GM18498 (cell line): ENCODE measurements at regions not wholly inside any gene's neighbourhood (a gene's known extent, or its start where the extent isn't known, plus 50 kb on each side); places are given as distances from the start of the nearest gene placed in this dataset.

ENCODE experiments used
- ATAC-seq: cut with Tn5 transposase; IDR thresholded peaks from one replicate; pipeline ENCODE4 v1.9.1; 2021; ENCODE audit warnings: mild to moderate bottlenecking, moderate library complexity; ENCODE audit not compliant: unreplicated experiment

DNA sequence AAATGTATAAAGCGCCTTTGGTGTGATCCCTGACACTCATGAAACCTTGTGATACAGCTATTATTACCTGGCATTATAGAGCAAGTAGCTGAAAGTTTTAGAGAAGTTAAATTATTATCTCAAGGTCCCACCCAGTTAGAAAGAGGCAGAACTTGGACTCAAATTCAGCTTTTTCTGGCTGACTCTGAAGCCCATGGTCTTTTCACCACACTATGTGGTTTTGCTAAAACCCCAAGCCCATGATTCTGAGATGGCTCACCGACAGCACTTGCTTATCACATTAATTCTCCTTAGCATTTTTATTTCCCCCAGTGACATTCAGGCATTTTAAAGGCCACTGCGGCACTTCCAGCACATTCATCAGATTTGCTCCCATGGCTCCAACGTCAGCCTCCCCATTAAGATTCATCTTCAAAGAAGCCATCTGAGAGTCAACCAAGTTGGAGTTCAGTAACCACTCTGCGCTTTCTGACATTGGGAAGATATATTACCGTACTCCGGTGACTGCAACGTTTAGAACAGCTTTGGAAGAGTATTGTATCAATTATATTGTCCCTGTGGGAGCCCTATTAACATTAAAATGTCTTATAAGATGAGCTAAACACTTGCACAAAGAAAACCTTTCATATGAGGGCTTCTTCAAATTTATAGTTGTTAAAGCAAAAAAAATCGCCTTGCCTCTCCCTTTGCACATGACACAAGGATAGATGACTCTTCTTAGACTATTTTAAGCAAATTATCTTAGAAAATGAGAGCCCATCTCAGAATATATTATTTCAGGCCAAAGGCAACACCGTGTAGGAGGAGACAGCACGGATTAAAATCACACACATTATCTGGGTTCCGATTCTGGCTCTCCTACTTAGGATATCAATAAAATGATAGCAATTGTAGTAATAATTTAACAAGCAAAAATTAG, 638.1 kb downstream of the ACTL7B start:
- no peak for ATAC-seq

DNA sequence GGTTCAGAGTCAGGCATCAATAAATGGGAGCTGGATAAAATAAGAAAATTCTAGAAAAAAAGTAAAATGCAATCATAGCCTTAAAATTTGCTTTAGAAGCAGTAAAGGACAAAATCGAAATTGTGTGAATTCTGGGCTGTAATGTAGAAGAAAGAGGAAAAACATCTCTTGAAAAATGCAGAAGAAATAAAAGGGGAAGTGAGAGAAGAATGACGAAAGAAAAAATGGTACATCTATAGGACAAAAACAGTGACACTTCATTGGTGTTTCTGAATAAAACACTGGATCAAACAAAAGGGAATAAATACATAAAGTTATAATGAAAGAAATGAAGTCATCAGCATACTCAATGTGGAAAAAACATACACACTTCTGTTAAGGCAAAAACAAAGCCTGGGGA, 642.3 kb downstream of the ACTL7B start:
- ATAC-seq: no peak

DNA sequence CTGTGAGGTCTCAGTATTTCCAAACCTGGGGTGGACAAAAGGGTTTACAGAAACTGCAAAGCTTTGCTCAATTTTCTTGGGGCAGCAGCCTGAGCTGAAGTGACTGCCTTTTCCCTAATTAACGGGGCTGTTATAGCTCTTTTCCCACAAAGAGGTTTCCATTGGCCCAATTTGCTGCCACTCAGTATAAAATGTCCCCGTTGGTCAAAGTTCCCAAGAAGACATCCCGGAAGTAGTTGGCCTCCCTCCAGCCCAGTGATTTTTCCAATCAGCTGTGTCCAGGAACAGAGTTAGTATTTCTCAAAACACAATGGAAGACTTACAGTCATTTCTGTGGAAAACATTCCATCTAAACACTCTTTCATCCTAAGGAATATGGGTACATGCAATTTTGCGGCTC, 643.6 kb downstream of the ACTL7B start:
- ATAC-seq: no peak

DNA sequence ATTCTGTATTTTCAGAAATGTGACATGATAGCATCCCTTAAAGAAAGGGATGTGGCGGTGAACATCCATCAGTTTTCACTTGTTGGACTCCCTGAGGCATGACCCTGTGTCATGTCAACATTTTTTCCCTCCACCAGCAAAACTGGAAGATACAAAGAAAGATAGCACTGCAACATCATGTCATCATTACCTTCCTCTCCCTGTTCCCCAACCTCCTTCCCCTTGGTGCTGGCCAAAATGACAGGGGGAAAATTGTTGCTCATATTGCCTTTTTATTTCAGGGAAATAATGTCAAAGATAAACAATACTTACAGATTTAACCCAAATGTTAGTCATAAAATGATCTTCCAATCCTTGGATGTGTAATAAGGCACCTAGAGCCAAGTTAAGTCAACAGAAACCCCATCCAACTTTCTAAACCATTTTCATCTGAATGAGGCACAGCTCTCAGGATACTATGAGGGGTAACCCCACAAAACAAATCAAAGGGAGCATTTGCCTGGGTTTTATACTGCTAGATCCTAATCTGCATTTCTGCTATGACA, 644.3 kb downstream of the ACTL7B start:
- ATAC-seq: no peak

DNA sequence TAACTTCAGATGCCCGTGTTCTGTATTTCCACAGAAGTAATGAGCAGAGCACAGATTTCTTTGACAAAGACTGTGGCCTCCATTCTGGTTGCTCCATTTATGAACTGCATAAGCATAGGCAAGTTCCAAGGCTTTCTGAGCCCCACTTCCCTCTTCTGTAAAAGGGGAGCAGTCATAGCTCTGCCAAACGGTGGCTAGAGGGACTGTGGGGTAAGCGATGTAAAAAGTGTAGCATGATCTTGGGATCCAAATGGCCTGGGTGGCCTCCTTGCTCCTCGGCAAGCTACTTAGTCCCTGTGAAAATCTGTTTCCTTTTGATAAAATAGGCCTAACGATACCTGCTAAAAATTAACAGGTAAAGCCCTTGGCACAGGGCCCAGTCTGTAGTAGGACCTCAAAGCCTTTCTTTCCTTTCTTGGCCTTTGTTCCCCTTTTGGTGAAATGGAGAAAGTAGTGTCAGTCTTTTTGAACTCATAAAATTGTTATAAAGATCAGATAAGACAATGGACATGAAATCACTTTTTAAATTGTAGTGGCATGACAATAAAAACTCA, 646.6 kb downstream of the ACTL7B start:
- ATAC-seq: no peak

DNA sequence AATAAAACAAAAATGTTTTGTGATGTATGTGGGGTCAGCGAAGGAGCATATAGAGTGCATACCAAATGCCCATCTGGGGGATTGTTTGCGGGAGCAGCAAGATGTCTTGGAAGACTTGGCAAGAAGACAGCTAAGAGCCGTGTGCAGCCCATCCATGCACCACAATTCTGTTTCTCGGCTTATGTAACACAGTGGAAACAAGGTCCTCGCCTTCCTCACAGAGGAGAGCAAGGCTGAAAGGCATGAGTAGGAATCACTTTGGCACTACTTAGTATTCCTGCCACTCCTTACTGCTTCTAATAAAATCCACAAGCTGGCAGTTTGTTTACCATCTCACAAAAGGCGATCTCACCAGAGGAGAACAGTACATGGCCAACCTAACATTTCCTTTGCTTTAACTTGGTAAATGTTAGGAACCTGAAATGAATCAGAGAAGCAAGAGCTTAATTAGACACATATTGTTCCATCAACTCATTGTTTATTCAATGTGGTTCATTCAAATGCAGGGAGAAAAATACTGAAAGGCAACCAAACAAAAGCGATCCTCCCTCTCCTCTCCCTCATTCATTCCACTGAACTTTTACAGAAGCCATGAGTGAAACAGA, 648.1 kb downstream of the ACTL7B start:
- no peak for ATAC-seq

DNA sequence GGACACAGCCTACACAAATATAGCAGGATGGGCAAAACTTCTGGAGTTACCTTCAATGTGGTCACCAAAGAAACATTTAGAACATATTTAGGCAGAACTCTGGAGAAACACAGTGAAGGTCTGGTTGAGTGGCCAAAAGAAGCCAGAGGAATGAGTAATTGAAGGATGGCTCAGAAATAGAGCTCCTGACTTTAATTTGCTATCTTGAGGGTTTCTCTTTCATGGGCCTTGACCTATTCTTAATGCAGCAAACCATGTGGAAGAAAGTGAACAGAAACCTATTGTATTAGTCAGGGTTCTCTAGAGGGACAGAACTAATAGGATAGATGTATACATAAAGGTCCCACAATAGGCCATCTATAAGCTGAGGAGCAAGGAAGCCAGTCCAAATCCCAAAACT, 650.5 kb downstream of the ACTL7B start:
- ATAC-seq: no peak

DNA sequence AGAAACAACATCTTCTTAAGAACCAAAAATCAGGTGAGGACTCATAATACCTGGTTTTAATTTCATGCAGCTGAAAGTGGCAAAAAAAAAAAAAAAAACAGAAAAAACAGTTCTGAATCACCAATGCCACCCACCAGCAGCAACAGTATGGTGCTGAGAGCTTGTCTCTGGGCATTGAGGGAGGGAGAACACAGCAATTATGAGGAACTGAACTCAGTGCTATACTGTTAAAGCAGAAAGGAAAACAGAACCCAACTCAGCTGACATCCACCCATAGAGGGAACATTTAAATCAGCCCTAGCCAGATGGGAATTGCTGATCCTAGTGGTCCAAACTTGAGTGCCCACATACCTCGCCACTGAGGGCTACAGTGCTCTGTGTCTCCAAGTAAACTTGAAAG, 657.9 kb downstream of the ACTL7B start:
- ATAC-seq: no peak

DNA sequence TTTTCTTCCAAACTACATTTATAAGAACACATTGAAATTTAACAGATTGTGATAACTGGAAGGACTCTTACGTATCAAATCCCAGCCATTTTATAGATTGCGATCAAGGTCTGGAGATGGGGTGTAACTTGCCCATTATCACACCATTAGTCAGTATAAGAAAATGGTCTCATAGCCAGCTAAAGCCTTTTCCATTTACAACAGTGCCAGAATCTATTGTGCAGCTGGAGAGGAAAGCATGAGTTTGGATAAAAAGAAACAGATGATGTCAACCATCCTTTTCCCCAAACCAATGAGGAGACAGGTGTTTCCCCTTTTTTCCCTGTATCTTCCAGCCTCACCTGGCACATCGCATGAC, 658.8 kb downstream of the ACTL7B start:
- no peak for ATAC-seq

DNA sequence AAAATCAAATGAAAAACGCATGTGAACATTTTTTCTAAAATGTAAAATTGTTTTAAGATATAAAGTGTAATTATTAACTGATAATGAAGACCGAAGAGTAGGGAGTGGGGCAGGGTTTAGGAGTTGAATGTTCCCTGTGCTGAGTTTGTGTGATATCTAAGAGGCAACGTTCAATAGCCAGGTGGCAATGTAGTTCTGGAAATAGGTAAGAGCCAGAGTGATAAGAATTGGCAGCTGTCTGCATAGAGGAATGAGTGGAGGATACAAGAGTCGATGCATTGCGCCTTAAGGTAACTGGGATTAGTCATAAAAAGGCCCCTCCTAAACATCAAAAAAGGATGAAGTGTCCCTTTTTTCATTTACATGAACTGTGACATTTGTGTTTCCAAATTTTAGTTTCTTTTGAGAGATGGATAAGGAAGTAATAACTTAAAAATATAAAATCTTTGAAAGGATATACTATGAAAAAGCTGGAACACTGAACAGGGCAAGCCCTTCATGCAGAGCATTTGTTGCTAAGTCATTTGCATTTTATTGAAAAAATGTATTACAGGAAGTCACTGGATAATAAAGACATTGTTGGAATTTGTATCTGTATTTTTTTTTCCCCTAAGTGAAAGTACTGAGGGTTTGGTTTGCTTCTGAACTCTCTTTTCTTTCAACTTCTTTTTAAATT, 659.3 kb downstream of the ACTL7B start:
- no peak for ATAC-seq

DNA sequence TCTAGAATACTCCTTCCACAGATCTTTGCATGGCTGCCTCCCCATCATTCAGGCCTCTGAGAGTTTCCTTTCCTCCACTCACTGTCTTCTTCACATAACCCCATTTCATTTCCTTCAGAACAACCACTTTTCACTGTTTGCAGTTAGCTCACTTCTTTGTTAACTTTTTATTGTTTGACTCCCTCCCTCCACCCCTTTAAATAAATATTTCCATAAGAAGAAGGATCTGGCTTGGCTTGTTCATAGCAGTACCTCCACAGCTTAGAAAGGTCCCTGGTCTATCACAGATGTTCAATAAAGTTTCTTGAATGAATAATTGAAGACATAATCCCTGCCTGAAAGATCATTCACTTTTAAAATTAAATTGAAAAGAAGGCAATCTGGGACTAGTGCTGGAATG, 661.6 kb downstream of the ACTL7B start:
- no peak for ATAC-seq

DNA sequence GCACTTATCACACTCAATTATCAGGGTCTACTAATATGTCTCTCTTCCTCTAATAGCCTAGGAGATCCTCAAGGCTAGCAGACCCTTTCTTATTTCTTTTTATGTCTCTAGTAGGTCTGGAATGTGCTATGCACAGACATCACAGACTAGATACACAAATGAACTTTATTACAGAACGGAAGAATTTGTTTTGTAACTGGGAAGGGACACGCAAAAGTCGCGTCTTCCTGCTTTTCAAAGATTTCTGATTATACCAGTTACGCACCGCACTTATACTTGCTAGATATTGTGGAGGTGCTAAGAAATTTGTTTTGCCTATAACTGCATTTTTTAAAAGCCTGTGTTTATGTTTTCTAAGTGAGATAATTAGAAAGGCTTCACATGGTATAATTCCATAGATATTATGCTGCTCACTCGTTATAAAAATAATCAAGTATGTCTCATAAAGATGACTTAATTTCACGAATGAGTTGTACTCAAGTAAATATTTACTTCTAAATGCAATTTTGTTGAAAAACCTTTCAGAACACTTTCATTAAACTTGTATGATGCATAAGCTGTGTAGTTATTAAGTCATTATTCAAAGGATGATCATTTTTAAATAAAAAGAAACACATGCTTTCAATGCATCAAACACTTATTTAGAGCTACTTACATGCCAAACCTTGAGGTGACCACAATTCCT, 662.6 kb downstream of the ACTL7B start:
- no peak for ATAC-seq

DNA sequence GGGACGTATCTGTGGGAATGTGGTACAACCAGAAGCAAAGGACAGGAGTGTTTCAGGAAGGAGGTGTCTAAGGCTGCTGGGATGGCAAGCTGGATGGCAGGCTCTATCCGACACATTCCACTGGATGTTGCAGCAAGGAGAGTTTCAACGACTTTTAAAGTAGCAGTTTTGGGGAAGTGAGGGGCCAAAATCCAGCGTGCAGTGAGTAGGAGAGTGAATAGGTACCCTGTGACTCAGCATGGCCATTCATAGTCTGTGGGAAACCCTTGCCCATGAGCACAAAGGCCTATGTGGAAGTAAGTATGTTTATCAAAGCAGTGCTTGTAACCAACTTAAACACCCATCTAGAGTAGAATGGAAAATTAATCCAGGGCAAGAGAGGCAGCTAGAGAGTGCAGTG, 664.7 kb downstream of the ACTL7B start:
- no peak for ATAC-seq

DNA sequence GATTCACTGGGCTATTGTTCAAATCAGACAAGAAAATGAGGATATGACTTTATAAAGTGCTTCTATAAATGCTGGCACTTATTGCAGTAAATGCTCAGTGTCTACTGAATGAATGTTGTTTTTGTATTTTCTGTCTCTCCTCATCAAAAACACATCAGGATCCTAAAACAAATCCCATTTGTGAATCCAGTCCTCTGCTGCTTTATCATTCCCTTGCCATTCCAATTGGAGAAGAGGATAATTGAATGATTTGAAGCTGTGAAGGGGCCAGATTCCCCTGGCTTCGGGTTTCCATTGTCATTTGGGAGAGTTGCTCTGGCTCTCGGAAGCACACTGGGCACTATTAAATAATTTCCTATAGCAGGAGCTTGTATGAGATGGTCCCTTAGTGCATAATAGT, 666.8 kb downstream of the ACTL7B start:
- ATAC-seq: no peak

DNA sequence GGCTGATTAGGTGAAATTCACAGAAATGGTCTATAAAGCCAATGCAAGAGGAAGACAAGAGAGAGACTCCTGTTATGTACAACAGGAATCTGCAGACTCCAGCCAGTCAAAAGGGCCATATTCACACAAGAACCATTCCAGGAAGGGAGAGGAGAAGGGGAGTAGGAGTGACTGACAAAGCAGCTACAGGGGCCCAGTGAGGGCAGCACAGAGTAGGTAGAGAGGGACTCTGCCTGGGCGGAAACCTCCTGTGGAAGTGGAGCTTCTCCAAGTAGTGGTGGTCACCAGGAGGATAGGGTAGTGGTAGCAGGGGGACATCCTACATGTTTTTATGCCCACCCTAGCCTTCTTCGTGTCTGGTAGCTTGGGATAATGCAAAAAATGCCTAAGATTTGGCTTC, 667.3 kb downstream of the ACTL7B start:
- no peak for ATAC-seq

DNA sequence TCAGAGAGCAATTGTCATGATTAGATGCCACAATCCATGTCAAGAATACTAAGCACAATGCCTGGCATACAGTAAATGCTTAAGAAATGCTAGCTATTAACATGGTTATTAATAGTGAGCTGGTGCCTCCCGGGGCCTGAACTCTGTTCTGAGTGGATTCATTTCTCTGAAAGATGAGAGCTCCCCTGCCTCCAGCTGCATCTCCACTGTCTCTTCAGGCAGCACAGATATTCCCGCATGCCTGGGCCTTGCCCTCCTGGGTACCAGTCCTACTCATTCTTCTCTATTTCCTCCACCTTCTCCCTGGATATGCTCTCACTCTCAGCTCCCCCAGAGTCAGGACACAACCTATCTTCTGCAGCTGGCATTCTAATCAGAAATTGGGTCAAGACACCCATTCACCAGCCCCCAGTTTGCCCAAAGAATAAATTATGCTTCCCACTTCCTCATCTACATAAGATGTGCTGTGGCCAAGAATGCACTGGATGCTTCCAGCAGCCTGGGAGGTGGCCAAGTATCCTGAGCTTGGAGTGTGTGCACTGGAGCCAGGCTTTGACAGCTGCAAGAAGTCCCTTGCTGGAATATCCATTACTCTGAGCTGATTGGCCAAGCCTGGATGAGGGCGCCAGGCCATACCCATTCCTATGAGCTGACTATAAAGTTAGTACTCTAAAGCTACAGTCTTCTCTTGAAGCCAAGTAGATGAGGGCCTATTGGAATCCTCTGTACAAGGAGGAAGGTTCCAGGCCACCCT, 669.0 kb downstream of the ACTL7B start:
- no peak for ATAC-seq

DNA sequence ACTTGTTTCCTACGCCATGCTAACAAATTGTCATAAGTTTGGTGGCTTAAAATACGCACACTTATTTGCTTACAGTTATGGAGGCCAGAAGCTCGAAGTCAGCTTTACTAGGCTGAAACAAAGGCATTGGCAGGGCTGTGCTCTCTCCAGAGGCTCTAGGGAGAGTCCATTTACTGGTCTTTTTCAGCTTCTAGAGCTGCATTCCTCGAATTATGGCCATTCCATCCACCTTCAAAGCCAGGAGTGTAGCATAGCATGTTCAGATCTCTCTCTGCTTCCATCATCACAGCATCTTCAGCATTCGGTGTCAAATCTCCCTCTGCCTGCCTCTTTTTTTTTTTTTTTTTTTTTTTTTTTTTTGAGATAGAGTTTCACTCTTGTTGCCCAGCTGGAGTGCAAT, 670.2 kb downstream of the ACTL7B start:
- ATAC-seq: no peak

DNA sequence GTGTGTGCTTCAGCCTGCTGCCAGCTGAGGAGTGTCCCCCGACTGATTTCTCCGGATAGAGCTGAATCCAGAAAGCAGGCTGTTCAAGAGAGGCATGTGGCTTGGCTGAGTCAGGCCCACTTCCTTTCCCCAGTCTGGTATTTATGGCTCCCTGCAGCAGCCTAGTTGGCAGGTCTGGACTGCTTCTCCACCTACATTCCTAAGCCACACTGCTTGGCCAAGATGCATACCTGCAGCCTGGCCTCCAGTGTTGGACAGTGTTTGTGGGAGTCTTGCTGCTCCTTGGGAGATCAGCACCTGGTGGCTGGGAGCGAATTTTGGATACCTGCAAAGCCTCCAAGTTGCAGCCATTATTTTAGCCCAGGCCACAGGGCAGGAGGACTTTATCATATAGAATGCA, 670.8 kb downstream of the ACTL7B start:
- no peak for ATAC-seq

DNA sequence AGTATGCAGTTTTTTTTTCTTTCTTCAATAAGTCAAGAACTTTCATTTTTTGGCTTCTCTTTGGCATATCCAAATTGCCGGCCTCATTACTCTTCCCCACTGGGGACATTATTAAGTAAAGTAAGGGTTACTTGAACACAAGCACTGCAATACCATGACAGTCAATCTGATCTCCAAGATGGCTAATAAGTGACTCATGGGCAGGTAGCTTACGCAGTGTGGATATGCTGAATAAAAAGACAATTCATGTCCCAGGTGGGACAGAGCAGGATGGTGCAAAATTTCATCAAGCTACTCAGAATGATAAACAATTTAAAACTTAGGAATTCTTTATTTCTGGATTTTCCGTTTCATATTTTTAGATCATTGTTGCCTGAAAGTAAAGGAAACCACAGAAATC, 671.8 kb downstream of the ACTL7B start:
- no peak for ATAC-seq

DNA sequence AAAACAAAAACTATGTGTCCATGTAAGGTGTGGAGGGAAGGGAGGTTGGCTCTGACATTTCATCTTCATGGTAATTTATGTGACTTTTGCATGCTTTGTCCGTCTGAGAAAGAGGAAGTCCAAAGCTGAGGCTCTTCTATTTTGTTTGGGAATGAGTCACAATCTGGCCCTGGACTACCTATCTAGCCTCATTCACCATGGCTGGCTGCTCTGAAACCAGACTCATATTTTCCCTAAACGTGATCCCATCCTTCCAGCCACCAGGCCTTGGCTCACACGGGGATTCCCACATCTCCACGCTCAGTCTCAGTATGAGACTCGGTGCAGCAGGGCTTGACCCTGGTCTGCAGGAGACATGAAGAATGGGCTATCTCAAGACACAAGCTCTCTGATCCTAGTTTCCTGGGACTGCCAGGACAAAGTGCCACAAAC, 672.8 kb downstream of the ACTL7B start:
- ATAC-seq: peak; percentile 75
